Fibroblast of lung (primary cell): ENCODE measurements at regions not wholly inside any gene's neighbourhood (a gene's known extent, or its start where the extent isn't known, plus 50 kb on each side); places are given as distances from the start of the nearest gene placed in this dataset.

Source experiments
- EZH2 ChIP-seq: IDR thresholded peaks from 2 replicates; pipeline ENCODE4 v1.5.1; 2012; ENCODE audit warnings: low read length, control low read depth, mild to moderate bottlenecking; ENCODE audit errors: missing control alignments
- TF ChIP-seq, protein P1 (sequence below), 2 donors: IDR thresholded peaks in 1 of 2; conservative IDR thresholded peaks in 1 of 2; 1 replicate in 1 of 2; 2 replicates in 1 of 2; pipeline ENCODE4 v1.5.1; 2011 to 2012; ENCODE audit warnings: low read length in 2 of 2, control low read depth in 1 of 2, inconsistent platforms in 1 of 2, low read depth in 1 of 2, mild to moderate bottlenecking in 1 of 2

DNA sequence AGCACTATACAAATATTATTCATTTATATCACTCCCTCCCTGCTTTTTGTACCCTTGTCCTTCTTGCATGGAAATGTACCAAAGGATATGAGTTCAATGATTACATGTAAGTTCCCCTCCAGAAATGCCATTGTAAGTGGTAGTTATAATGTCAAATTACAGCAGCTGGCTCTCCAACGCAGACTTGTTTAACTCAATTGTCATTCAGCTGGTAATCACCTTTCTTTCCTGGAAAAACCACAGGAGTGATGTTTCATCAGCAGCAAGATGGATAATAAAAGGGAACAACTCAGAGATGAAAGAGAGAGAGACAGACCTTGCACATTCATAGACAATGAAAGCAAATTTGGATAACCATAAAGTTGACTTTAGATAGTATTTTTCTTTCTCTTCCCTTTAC is 578.6 kb upstream of the PBX1 start:
- TF ChIP-seq, protein P1, sequence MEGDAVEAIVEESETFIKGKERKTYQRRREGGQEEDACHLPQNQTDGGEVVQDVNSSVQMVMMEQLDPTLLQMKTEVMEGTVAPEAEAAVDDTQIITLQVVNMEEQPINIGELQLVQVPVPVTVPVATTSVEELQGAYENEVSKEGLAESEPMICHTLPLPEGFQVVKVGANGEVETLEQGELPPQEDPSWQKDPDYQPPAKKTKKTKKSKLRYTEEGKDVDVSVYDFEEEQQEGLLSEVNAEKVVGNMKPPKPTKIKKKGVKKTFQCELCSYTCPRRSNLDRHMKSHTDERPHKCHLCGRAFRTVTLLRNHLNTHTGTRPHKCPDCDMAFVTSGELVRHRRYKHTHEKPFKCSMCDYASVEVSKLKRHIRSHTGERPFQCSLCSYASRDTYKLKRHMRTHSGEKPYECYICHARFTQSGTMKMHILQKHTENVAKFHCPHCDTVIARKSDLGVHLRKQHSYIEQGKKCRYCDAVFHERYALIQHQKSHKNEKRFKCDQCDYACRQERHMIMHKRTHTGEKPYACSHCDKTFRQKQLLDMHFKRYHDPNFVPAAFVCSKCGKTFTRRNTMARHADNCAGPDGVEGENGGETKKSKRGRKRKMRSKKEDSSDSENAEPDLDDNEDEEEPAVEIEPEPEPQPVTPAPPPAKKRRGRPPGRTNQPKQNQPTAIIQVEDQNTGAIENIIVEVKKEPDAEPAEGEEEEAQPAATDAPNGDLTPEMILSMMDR (conservative IDR thresholded peaks at IDR 0.05 in 1 of 2, IDR thresholded peaks at IDR 0.05 in 1 of 2; ENCODE audit: low read depth in 1 of 2, low read length in 2 of 2) = no peak
- no peak for TF ChIP-seq EZH2
